Stomach (tissue), 8 donors: ENCODE measurements at regions not wholly inside any gene's neighbourhood (a gene's known extent, or its start where the extent isn't known, plus 50 kb on each side); places are given as distances from the start of the nearest gene placed in this dataset.

Source experiments
- DNase-seq, 2 donors: peaks; one replicate each; pipeline versions ENCODE4 v3.0.0 to v3.0.0-alpha.2; 2013 to 2019
- H3K27ac ChIP-seq, 5 donors: fragments of 200-600 bp in 4 of 5; sonication (generic) in 4 of 5; one replicate each; pipeline ENCODE4 v1.5.1; 2013 to 2019; ENCODE audit warnings: mild to moderate bottlenecking in 1 of 5, moderate library complexity in 1 of 5
- H3K27me3 ChIP-seq, 3 donors: fragments of 200-600 bp; sonication (generic); one replicate each; pipeline ENCODE4 v1.5.1; 2017 to 2019; ENCODE audit warnings: mixed run types in 1 of 3
- H3K36me3 ChIP-seq, 4 donors: fragments of 200-600 bp; sonication (generic); 1 replicate in 3 of 4; 2 replicates in 1 of 4; pipeline ENCODE4 v1.5.1; 2016 to 2019
- H3K4me1 ChIP-seq, 4 donors: fragments of 200-600 bp; sonication (generic); one replicate each; pipeline ENCODE4 v1.5.1; 2016 to 2019
- H3K4me3 ChIP-seq, 4 donors: fragments of 200-600 bp; sonication (generic) in 3 of 4; one replicate each; pipeline ENCODE4 v1.5.1; 2016 to 2019; ENCODE audit warnings: mild to moderate bottlenecking in 1 of 4
- H3K9me3 ChIP-seq, 4 donors: fragments of 200-600 bp; sonication (generic); one replicate each; pipeline ENCODE4 v1.5.1; 2016 to 2019
- EP300 ChIP-seq: sonication (generic); formaldehyde crosslinking; IDR thresholded peaks from one replicate; pipeline ENCODE4 v1.6.1; 2017; ENCODE audit warnings: antibody characterized with exemption
- POLR2A ChIP-seq, 4 donors: fragments of 450-650 bp; IDR thresholded peaks; one replicate each; pipeline ENCODE4 v1.6.1; 2016; ENCODE audit warnings: antibody characterized with exemption in 4 of 4, control low read depth in 2 of 4, mild to moderate bottlenecking in 1 of 4, moderate library complexity in 1 of 4
- POLR2AphosphoS5 ChIP-seq, 3 donors: sonication (generic); formaldehyde crosslinking; IDR thresholded peaks; one replicate each; pipeline ENCODE4 v1.6.1; 2016; ENCODE audit warnings: antibody characterized with exemption in 3 of 3
- WGBS, 5 donors: extraction: QIAGEN DNeasy Blood & Tissue Kit in 3 of 5; methylation state at CpG; one replicate each; pipeline versions ENCODE4 v1.1.5 to v1.1.7; 2013 to 2018; 5-methylcytosine and 5-hydroxymethylcytosine counted together
- intact Hi-C: fragments of 100-400 bp; cut with DNase I; formaldehyde crosslinking; loops from one replicate; pipeline ENCODE4 v1.15.1; 2023; ENCODE audit warnings: low total_unique reads
- TF ChIP-seq, protein P1 (sequence below), 7 experiments: fragments of 450-650 bp in 4 of 7; fragments of 200-600 bp in 3 of 7; sonication (generic) in 3 of 7; IDR thresholded peaks; one replicate each; pipeline ENCODE4 v1.5.1; 2016 to 2019; ENCODE audit warnings: antibody characterized with exemption in 7 of 7, control low read depth in 2 of 7, mild to moderate bottlenecking in 1 of 7
- donor health status: healthy with polysubstance abuse.
- donor health status: Bipolar disorder and iron deficiency.
- donor health status: healthy.

DNA sequence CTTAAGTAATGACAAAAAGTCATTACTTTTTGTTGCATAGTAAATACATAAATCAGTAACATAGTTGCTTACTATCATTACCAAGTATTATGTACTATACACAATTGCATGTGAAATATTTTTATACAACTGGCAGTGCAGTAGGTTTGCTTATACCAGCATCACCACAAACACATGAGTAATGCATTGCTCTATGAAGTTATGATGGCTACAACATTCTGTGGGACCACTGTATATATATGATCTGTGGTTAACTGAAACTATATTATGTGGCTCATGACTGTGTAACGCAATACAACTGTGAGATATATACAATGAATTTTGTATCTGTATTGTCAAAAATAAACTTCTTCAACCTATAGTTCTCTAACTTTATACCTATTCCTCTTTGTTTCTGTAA lies 113.7 kb upstream of the RBMS3 start:
- Histone ChIP-seq H3K9me3 (no peaks in the 10 kb centered on the region), H3K4me3 (no peak overlapping the region), H3K27ac (no peak overlapping the region), H3K36me3 (no peaks in the 10 kb centered on the region), H3K27me3 (no peaks in the 10 kb centered on the region), H3K4me1 (no peaks in the 10 kb centered on the region)
- 96 to 98% (median 97%) methylated on average over 1 of the region's 1 CpG for WGBS, 5 donors
- TF ChIP-seq, protein P1, sequence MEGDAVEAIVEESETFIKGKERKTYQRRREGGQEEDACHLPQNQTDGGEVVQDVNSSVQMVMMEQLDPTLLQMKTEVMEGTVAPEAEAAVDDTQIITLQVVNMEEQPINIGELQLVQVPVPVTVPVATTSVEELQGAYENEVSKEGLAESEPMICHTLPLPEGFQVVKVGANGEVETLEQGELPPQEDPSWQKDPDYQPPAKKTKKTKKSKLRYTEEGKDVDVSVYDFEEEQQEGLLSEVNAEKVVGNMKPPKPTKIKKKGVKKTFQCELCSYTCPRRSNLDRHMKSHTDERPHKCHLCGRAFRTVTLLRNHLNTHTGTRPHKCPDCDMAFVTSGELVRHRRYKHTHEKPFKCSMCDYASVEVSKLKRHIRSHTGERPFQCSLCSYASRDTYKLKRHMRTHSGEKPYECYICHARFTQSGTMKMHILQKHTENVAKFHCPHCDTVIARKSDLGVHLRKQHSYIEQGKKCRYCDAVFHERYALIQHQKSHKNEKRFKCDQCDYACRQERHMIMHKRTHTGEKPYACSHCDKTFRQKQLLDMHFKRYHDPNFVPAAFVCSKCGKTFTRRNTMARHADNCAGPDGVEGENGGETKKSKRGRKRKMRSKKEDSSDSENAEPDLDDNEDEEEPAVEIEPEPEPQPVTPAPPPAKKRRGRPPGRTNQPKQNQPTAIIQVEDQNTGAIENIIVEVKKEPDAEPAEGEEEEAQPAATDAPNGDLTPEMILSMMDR (IDR thresholded peaks at IDR 0.05), result no peak
- TF ChIP-seq POLR2AphosphoS5 (IDR thresholded peaks at IDR 0.05) (no peak), EP300 (no peak), POLR2A (IDR thresholded peaks at IDR 0.05) (no peak)
- intact Hi-C loops, result no loop called here
- DNase-seq, result no peak

DNA sequence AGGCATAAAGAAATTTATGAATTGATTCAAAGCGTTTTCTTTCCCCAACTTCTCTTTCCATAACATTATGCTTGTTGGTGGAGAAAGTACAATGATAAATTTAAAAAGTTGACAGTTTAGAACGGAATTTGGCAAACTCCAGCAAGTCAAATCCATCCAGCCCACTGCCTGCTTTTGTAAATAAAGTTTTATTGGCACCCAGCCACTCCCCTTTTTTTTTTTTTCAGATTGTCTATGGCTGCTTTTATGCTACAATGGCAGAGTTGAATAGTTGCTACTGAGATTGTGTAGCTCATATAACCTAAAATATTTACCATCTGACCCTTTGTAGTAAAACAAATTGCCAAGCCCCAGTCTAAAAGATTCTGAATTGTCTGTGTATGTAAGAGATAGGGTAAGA lies 112.8 kb upstream of the RBMS3 start:
- Histone ChIP-seq H3K36me3 (no peaks in the 10 kb centered on the region), H3K4me3 (no peak overlapping the region), H3K9me3 (no peaks in the 10 kb centered on the region), H3K4me1 (no peaks in the 10 kb centered on the region), H3K27ac (no peak overlapping the region), H3K27me3 (no peaks in the 10 kb centered on the region)
- intact Hi-C loops, result no loop called here
- 70 to 78% (median 72%) methylated on average over 2 of the region's 2 CpGs for WGBS, 5 donors
- no peak for DNase-seq
- TF ChIP-seq POLR2A (IDR thresholded peaks at IDR 0.05), result no peak
- TF ChIP-seq EP300, result no peak
- TF ChIP-seq, protein P1 (IDR thresholded peaks at IDR 0.05), result no peak
- no peak for TF ChIP-seq POLR2AphosphoS5 (IDR thresholded peaks at IDR 0.05)

DNA sequence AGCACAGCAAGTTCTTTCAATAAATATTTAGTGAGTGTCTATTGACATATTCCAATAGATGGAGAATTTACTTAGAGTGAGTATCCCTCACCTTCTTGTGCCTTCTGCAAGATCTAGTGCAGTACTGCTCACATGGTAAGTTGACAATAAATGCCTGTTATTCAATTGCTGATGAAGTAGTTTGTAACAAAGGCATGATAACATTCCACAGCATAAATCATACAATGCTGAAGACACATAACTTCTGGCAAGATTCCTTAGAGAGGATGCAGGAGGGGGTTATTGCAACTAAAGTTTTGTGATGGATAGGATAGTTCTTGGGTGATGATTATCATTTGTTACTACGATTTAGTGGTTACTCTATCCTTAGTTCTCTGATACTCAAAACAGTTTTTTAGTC lies 112.2 kb upstream of the RBMS3 start:
- TF ChIP-seq POLR2AphosphoS5 (IDR thresholded peaks at IDR 0.05), result no peak
- TF ChIP-seq POLR2A (IDR thresholded peaks at IDR 0.05), result no peak
- TF ChIP-seq EP300, result no peak
- TF ChIP-seq, protein P1 (IDR thresholded peaks at IDR 0.05), result no peak
- H3K36me3 ChIP-seq, result no peaks in the 10 kb centered on the region
- 68 to 87% (median 71%) methylated on average over 1 of the region's 1 CpG for WGBS, 5 donors
- DNase-seq, result no peak
- no peaks in the 10 kb centered on the region for H3K27me3 ChIP-seq
- intact Hi-C loops, result no loop called here
- no peak overlapping the region for H3K27ac ChIP-seq
- no peaks in the 10 kb centered on the region for H3K4me1 ChIP-seq
- H3K4me3 ChIP-seq, result no peak overlapping the region
- H3K9me3 ChIP-seq, result no peaks in the 10 kb centered on the region

DNA sequence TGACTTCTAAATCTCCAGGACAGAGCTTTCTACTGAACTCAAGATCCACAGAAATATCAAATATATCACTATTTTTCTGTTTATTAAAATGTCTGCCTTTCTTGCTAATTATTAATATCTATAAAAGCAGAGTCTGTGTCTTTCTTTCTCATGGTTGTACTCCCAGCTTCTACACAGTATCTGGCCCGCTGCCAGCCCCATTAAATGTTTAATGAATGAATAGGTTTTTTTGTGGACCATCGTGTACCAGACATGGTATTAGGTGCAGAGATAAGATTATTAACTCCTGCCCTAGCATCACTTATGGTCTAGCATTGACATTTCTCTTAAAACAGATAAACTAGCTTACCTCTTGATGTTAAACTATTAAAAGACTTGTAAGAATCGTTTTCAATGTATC lies 111.4 kb upstream of the RBMS3 start:
- no peak overlapping the region for H3K27ac ChIP-seq
- no peaks in the 10 kb centered on the region for H3K27me3 ChIP-seq
- no peaks in the 10 kb centered on the region for H3K4me1 ChIP-seq
- peak in 1 of 2 donors; percentile 12 for DNase-seq
- H3K9me3 ChIP-seq, result no peaks in the 10 kb centered on the region
- H3K36me3 ChIP-seq, result no peaks in the 10 kb centered on the region
- no peak overlapping the region for H3K4me3 ChIP-seq
- intact Hi-C loops, result no loop called here
- WGBS, 5 donors, result 64 to 73% (median 70%) methylated on average over 3 of the region's 3 CpGs
- TF ChIP-seq, protein P1 (IDR thresholded peaks at IDR 0.05), result no peak
- TF ChIP-seq POLR2A (IDR thresholded peaks at IDR 0.05), result no peak
- no peak for TF ChIP-seq POLR2AphosphoS5 (IDR thresholded peaks at IDR 0.05)
- no peak for TF ChIP-seq EP300
